Inflammatory macrophage treated with lipopolysaccharide for 4 hours (primary cell): ENCODE measurements at regions not wholly inside any gene's neighbourhood (a gene's known extent, or its start where the extent isn't known, plus 50 kb on each side); places are given as distances from the start of the nearest gene placed in this dataset.
"Not testable (repeated sequence)": the region's sequence is repeated elsewhere in the genome, so short reads cannot be mapped to it uniquely, and the experiment has no call there.

Source experiments
- DNase-seq: peaks from one replicate; pipeline ENCODE4 v3.0.0-alpha.2; 2020

DNA sequence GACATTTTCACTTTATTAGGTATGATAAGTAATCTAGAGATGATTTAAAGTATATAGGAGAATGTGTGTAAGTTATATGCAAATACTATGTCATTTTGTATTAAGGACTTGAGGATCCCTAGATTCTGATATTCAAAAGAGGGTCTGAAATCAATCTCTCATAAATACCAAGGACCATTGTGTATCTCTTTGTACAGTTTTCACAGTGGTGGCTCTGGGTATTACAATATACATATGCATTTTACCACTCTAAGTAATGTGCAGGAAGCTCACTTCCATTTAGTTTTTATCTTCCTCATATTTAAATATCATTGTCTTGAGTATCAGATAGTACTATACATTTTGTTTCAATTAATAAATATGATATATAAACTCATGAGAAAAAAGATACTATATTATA is 862.6 kb upstream of the PCDH20 start:
- no peak for DNase-seq

DNA sequence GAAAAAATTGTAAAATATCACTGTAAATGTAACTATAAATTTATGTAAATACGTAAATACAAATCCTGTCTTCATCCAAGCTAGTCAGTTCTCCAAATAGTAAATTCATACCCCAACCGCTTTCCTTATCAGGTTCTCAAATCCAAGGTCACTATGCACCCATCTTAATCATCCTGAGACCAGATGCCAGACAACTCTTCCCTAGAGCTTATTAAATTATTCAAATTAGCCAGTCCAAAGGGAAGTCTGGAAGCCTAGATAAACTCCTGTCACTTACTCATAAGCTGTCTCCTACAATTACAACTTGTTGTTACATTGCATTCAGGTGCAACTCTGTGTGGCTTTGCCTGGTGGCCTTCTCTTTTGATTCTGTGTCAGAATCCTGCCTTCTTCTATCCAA is 836.1 kb upstream of the PCDH20 start:
- DNase-seq = no peak

DNA sequence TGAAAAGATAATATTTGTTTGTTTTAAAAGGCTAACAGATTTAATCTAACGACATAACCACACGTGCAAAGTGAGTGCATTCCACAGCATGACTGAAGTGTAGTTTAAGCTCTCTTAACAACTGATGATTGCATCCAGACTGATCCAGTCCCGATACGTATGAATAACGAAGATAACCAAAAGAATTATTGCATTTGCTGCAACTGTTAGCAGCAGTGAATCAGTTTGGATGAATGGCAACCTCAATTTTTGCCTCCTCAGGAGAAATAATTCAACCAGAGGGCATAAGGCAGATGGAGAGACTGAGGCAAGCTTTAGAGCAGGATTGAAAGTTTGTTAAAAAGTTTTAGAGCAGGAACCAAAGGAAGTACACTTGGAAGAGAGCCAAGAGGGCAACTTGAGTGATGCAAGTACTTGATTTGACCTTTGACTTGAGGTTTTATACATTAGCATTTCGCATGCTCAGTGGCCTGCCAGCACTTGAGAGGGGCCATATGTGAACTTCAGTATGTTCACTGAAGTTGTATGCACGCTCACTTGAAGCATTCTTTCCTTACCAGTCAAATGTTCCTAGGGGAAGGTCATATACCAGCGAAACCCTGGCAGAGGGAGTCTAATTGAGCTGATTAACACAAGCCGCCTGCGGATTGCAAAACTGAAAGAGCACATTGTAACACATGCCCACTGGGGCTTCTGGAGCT is 835.0 kb upstream of the PCDH20 start:
- no peak for DNase-seq

DNA sequence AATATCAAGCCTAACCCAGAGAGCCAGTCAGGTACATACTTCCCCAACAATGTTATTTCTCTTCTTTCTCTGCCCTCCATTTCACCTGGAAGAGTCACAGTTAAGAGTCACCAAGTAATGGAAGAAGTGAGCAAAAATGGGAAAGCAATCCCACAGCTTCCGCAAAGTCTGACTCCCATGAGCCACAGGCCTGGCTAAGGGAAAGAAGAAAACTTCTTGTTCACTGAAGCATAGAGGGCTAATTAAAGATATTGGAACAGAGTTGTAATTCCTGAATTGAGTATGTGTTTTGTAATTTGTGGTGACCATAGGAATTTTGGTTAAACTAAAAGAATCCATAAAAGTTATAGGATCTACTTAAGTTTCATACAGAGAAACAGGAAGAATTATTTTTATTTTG is 830.9 kb upstream of the PCDH20 start:
- no peak for DNase-seq

DNA sequence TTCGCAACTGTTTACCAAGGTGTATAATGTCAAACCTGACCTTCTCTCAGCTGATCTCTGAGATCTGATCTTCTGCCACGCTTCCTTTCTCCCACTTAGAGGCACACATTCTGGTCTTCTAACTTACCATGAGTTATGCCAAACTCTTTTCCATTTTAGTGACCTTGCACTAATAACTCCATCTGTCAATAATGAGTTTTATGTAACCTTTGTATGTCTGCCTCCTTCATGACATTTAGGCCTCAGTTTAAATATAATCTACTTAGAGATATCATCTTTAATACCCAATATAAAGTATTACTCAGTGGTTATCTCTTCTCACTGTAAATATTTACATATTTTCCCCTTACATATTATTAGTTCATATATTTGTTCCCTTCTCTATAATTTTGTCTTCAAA is 827.5 kb upstream of the PCDH20 start:
- DNase-seq = no peak

DNA sequence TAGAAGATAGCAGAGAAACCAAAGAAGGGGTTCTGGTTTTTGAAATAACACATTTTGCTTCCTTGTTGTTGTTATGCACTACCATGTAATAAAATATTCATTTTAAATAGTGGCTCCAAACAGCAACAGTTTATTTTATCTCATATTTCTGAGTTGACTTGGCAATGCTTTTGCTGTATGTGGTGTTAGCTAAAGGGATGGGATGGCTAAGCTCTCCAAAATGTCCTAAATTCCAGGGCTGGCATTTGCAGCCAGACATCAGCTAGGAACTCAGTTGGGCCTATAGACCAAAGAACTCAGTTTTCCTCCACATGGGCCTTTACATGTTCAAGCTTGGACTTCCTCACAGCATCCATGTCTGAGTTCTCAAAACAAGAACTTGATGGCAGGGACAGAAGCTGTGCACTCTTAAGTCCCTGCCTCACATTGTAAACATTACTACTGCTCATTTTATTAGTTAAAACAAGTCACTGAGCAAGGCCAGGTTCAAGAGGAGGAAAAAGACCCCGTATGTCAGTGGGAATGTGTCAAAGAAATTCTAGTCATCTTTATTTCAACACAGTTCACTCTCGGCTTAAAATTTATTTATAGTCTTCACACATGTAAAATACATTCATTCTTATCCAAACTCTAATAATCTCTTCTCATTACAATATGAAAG is 819.3 kb upstream of the PCDH20 start:
- no peak for DNase-seq

DNA sequence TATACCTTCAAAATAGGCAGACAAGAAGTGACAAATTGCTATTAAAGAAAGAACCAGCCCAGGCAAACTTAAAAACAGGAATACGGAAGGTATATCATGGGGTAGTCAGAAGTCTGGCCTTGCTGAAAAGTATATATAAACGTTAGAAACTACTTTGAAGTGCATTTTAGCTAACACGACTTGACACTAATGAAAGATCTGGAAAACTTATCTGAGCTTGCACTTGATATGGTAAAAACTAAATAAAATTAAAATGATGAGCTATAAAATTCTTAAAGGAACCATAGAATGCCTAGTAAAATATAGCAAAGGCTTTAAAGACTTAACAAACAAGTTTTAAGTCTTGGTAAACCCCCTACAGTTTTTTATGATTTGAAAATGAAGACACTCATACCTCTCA is 795.3 kb upstream of the PCDH20 start:
- DNase-seq = no peak

DNA sequence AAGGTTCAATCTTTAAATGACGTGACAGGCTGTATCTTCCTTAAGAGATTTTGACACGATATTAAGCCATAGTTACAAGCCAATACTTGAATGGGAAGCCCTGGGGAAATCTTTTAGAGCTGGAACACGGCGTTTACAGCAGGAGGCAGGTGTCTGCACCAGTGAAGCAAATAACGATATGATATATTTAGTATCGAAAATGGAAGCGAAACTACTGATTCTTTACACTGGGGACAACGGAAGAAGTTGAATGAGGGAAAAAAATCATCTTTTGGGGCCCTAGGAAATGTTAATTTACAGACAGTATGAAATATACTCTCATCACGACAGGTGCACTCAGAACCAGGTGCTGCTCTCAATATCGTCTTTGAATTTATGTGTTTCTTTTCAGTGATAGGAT is 793.9 kb upstream of the PCDH20 start:
- DNase-seq = no peak

DNA sequence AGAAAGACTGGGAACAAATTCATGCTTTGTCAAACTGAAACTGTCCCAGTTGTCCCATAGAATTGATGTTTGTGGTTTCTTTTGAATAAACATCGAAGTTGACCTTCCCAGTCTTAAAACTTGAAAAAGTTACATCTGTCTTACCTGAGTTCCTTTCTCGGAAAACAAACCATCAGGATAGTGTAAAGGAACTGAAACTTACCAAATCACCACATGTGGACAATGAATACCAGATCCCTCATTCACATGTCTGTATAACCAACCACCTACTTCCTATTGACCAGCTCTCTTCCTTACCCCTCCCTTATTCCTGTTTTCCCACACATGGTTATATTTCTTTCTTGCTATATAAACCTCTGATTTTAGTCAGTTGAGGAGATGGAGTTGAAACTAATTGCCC is 791.7 kb upstream of the PCDH20 start:
- no peak for DNase-seq

DNA sequence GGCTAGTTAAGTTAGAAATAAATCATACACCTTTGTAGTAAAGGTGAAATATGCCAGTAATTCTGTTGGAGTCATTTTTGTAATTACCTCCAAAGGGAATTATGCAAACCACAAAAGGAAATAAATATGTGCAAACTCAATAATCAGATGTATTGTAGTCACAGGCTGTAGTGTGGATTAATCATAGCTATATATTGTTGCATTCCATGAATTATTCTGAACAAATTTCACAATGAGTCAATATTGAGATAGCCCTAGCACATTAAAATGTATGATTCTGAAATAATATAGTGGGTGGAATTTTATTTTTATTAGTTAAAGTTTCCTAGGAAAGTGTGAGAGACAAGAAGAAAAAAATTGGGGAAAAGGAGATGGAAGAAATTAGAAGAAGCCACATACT is 790.5 kb upstream of the PCDH20 start:
- no peak for DNase-seq

DNA sequence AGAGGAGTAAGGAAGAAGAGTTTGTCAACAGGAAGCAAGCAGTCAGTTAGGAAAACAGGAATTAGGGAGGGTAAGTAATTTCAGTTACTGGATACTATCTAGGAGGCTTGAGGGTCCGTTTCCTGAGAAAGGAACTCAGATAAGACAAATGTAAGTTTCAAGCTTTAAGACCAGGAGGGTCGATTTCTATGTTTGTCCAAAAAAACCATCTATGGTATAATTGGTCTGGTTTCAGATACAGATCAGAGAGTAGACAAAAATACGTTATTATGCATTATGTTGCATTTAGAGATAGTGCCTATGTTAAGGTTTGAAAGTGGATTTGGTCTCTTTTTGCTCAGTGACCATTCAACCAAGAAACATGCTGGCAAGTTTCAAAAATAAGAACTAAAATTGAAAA is 789.6 kb upstream of the PCDH20 start:
- DNase-seq = no peak

DNA sequence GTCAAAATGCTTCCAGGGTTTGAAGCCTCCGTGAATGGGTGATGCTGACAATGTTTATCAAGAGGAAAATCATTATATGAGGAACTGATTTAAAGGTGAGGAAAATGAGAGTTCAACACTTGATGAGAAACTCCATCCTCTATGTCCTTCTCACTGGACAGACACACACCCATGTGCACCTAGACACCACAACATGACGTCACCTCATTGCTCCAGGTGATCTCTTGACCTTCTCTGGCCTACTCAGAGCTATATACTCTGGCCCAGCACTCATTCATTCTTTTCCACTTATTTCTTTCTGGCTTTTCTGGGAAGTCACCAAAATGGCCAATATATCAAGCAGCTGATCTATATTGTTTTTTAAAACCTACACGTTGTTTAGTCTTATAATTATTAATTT is 778.7 kb upstream of the PCDH20 start:
- DNase-seq = no peak

DNA sequence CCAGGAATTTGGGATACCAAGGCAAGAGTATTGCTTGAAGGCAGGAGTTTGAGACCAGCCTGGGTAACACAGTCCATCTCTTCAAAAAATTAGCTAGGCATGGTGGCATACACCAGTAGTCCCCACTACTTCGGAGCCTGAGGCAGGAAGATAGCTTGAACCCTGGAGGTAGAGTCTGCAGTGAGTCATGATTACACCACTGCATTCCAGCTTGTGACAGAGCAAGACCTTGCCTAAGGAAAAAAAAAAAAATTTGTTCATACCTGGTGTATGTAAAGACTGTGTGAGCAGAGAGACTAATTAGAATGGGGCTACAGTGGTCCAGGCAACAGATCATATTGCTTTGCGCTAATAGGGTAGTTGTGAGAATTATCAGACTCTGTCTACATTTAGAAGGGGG is 778.3 kb upstream of the PCDH20 start:
- DNase-seq = no peak

DNA sequence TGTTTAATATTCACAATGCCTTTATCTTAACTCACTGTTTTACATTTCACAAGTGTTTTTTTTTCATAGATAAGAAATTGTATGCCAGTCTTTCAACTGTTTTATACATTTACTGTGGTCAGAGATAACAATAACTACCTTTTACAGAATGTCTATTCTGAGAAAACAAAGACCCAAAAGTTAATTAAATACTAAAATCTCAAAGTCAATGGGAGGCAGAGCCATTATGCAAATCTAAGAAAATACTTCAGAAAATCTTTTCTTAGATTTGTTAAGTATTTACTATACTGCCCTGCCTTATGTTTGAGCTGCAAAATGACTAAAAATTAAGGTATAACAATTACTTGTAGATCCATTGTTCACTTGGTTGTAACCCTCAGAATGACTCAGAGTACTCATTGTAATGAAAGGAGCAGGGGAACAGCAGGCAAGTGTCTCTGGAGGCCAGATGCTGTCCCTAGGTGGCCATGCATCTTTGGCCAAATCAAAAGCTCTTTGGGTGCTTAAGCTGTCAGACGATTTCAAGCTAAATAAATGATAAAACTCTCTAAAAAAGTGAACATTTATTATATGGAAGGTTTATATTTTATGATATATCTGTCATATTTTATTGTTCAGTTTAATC is 770.1 kb upstream of the PCDH20 start:
- no peak for DNase-seq

DNA sequence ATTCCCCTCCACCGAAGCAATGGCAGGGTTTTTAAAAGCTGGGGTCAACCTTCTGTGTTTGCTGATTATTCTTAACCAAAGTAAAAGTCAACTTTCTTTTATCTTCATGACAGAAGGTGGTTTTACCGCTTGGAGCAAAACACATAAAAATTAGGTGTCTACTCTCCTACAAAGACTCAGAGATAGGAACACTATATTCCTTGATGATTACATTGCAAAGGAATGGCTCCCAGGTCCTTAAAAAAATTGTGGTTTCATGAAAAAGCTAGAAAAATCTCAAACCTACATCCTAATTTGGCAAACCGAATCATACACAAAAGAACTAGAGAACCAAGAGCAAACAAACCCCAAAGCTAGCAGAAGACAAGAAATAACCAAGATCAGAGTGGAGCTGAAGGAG is 760.4 kb upstream of the PCDH20 start:
- no peak for DNase-seq

DNA sequence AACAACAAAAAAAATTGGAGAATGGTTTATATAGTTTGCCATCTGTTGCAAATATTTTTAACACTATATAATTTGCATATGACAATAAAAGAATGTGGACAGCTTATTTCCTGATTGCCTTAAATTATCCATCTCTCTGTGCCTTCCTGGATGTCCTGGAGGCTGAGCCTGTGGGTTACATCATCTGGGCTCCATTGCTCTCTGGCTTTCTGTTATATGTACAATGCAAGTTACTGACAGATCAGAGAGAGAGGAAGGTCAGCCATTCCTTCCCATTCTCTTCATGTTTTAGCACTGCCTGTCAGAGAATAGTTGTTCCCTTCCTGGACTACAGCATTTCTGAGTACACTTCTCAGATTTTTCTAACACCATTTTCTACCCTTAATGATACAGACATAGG is 758.3 kb upstream of the PCDH20 start:
- DNase-seq = no peak

DNA sequence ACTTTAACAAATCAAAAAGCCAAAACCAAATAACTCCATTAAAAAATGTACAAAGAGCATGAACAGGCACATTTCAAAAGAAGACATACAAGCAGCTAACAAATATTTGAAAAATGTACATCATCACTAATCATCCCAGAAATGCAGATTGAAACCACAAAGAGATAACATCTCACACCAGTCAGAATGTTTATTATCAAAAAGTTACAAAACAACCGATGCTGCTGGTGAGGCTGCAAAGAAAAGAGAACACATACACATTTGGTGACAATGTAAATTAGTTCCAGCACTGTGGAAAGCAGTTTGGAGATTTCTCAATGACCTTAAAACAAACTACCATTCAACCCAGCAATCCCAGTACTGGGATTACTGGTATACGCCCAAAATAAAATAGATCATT is 756.0 kb upstream of the PCDH20 start:
- DNase-seq = no peak

DNA sequence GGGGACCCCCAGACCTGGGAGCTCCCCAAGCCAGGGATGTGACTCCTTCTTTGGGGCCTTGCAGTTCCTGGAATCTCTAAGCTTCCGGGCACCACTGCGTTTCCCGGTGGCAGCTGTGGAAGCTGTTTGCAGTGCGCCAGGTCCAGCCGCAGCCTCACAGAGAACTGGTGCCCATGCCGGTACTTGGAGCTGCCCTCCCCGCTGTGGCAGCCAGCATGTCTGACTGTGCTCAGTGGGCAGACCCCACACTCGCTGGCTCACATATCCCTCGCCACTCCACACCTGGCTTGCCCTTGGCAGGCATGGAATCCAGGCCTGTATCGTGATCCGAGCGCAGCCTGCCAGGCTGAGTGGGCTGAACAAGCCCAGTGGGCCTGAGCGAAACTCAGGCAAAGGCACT is 753.2 kb upstream of the PCDH20 start:
- no peak for DNase-seq

DNA sequence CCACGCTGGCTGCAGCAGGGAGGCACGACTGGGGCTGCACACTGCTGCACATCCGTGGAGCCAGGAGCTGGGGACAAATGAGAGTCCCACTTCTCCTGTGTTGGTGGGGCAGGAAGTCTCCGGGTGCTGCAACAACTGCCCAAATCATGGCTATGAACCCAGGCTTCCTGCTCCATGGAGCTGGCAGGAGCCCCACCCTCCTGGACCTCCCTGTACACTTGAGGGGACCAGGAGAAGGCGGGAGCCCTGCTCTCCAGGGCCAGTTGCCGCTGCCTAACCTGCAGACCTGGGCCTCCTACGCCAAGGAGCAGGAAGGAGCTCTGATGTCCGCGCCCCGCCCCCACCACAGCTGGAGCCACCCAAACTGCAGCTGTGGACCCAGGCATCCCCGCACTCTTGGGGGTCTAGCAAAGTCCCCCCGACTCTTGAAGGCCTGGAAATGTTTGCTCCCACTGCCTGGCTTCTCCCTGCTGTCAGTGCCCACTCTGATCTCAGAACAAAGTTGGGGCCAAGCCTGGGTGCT is 752.1 kb upstream of the PCDH20 start:
- DNase-seq = no peak

DNA sequence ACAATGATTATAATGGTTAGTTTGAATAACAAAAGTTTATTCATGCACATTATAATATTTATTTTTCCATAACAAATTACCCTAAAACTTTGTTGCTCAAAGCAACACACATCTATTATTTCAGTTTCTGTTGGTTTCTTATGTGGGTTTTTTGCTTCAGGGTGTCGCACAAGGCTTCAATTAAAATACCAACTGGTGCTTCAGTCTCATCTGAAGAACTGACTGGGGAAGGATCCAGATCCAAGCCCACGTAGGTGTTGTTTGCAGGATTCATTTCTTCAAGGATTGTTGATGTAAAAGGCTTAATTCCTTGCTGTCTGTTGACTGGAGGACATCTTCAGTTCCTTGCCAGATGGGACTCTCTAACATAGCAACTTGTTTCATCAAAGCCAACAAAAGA is 747.2 kb upstream of the PCDH20 start:
- DNase-seq = no peak

DNA sequence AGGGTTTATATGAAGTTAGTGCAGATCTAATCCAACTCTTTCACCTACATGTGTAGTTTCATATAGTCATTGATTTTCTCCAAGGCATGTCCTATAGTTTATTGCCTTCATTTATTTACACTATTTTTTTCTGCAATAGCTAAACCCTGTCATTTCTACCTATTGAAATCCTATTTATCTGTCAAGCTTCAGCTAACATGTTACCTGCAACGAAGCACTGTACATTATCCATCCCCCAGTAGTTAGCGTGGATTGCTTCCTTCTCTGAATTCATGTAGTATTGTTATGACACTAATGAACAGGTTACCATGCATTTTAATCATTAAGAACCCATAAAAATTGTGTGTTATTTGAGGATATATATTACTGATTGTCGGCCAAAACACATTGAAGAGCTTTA is 742.9 kb upstream of the PCDH20 start:
- DNase-seq = no peak

DNA sequence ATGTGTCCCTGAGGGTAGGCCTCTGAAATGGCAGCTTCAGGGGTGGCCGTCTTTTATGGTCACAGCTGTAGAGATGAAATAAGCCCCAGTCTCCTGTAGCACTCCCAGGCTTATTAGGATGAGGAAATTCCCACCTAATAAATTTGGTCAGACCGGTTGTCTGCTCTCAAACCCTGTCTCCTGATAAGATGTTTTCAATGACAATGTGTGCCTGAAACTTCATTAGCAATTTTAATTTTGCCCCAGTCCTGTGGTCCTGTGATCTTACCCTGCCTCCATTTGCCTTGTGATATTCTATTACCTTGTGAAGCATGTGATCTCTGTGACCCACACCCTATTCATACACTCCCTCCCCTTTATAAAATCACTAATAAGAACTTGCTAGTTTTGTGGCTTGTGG is 736.1 kb upstream of the PCDH20 start:
- not testable (repeated sequence) for DNase-seq

DNA sequence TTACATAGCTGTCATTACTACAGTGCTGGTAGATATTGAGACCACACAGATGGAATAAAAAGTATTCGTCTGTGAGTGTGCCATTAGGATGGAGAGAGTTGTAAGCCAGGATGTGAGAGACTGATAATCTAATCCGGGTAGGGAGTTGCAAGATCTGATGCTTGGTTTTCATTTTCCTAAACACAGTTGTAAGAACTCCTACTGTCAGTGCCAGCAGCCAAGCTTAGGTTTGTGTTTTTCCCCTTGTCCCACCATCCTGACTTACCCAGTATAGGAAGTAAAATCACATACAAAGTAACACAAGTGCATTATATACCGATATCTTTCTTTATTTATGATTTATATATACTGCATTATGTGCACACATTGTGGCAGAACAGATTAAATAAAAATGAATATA is 726.4 kb upstream of the PCDH20 start:
- DNase-seq = no peak

DNA sequence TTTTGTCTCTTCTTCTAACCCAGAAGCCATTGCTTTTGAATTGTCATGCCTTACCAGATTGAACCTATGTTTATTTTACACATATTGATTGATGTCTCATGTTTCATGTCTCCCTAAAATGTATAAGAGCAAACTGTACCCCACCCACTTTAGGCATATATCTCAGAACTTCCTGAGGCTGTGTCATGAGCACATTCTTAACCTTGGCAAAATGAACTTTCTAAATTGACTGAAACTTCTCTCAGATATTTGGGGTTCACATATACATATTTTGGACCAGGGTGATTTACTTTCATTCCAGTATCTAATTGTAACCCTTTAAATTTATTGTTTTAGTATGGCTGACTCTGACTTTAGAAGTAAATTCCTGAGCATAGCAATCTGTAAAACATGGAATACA is 723.9 kb upstream of the PCDH20 start:
- DNase-seq = no peak
